H9 (cell line): ENCODE measurements at regions not wholly inside any gene's neighbourhood (a gene's known extent, or its start where the extent isn't known, plus 50 kb on each side); places are given as distances from the start of the nearest gene placed in this dataset.

Experiments used
- DNase-seq: peaks from one replicate; pipeline ENCODE4 v3.0.0-alpha.2; 2017
- H2AFZ ChIP-seq: one replicate; pipeline ENCODE4 v1.6.1; 2013; ENCODE audit warnings: mild to moderate bottlenecking, low read length, control low read depth, moderate library complexity
- H2AK5ac ChIP-seq: 2 replicates; pipeline ENCODE4 v1.6.1; 2013; ENCODE audit warnings: low read length, control low read depth, mixed read lengths; ENCODE audit not compliant: insufficient read length
- H2BK120ac ChIP-seq: one replicate; pipeline ENCODE4 v1.6.1; 2013; ENCODE audit warnings: low read depth, mild to moderate bottlenecking, low read length, control low read depth, inconsistent platforms; ENCODE audit not compliant: poor library complexity, severe bottlenecking
- H2BK12ac ChIP-seq: 2 replicates; pipeline ENCODE4 v1.6.1; 2013; ENCODE audit warnings: low read length, control low read depth, mixed read lengths, low read depth; ENCODE audit not compliant: insufficient read length
- H2BK15ac ChIP-seq: 2 replicates; pipeline ENCODE4 v1.6.1; 2013; ENCODE audit warnings: low read depth, low read length, control low read depth
- H2BK20ac ChIP-seq: one replicate; pipeline ENCODE4 v1.6.1; 2013; ENCODE audit warnings: low read depth, mild to moderate bottlenecking, low read length, control low read depth, inconsistent platforms; ENCODE audit not compliant: poor library complexity, severe bottlenecking
- H2BK5ac ChIP-seq: 2 replicates; pipeline ENCODE4 v1.6.1; 2013; ENCODE audit warnings: low read length, control low read depth, mixed read lengths; ENCODE audit not compliant: insufficient read length
- H3K14ac ChIP-seq: 2 replicates; pipeline ENCODE4 v1.6.1; 2013; ENCODE audit warnings: low read length, control low read depth; ENCODE audit not compliant: insufficient read depth
- H3K18ac ChIP-seq: 2 replicates; pipeline ENCODE4 v1.6.1; 2013; ENCODE audit warnings: low read depth, mild to moderate bottlenecking, mixed read lengths, low read length, control low read depth; ENCODE audit not compliant: insufficient read length
- H3K23ac ChIP-seq: 2 replicates; pipeline ENCODE4 v1.6.1; 2013; ENCODE audit warnings: low read length, control low read depth, mixed read lengths, low read depth; ENCODE audit not compliant: insufficient read length
- H3K23me2 ChIP-seq: 2 replicates; pipeline ENCODE4 v1.6.1; 2013; ENCODE audit warnings: low read depth, mild to moderate bottlenecking, mixed read lengths, low read length, control low read depth; ENCODE audit not compliant: insufficient read length, poor library complexity, severe bottlenecking
- H3K27ac ChIP-seq: 2 replicates; pipeline ENCODE4 v1.5.1; 2013; ENCODE audit warnings: low read length, control low read depth, mixed read lengths, low read depth; ENCODE audit not compliant: insufficient read length
- H3K27me3 ChIP-seq: 2 replicates; pipeline ENCODE4 v1.6.1; 2013; ENCODE audit warnings: low read length, control low read depth, inconsistent platforms; ENCODE audit not compliant: insufficient read depth
- H3K4ac ChIP-seq: 2 replicates; pipeline ENCODE4 v1.6.1; 2013; ENCODE audit warnings: low read depth, mild to moderate bottlenecking, control low read depth, inconsistent platforms, low read length, moderate library complexity
- H3K4me1 ChIP-seq: 2 replicates; pipeline ENCODE4 v1.6.1; 2013; ENCODE audit warnings: low read length, control low read depth, inconsistent platforms; ENCODE audit not compliant: insufficient read depth
- H3K4me2 ChIP-seq: 2 replicates; pipeline ENCODE4 v1.6.1; 2013; ENCODE audit warnings: low read length, control low read depth, mixed read lengths; ENCODE audit not compliant: insufficient read length, insufficient read depth
- H3K56ac ChIP-seq: 2 replicates; pipeline ENCODE4 v1.6.1; 2013; ENCODE audit warnings: low read depth, mild to moderate bottlenecking, mixed read lengths, low read length, control low read depth; ENCODE audit not compliant: insufficient read length
- H3K79me1 ChIP-seq: 2 replicates; pipeline ENCODE4 v1.6.1; 2013; ENCODE audit warnings: low read depth, mild to moderate bottlenecking, moderate library complexity, low read length, control low read depth, inconsistent platforms; ENCODE audit not compliant: insufficient read depth, poor library complexity, severe bottlenecking
- H3K79me2 ChIP-seq: 2 replicates; pipeline ENCODE4 v1.6.1; 2013; ENCODE audit warnings: low read length, control low read depth, inconsistent platforms; ENCODE audit not compliant: insufficient read depth
- H3K9ac ChIP-seq: 2 replicates; pipeline ENCODE4 v1.6.1; 2013; ENCODE audit warnings: low read length, control low read depth, mixed read lengths; ENCODE audit not compliant: insufficient read length; ENCODE audit errors: extremely low read depth
- H3K9me3 ChIP-seq: one replicate; pipeline ENCODE4 v1.6.1; 2013; ENCODE audit warnings: low read depth, low read length, inconsistent platforms; ENCODE audit not compliant: control insufficient read depth
- H3T11ph ChIP-seq: one replicate; pipeline ENCODE4 v1.6.1; 2013; ENCODE audit warnings: mild to moderate bottlenecking, low read length, control low read depth, inconsistent platforms
- H4K20me1 ChIP-seq: one replicate; pipeline ENCODE4 v1.6.1; 2013; ENCODE audit not compliant: control insufficient read depth, insufficient read length, insufficient read depth
- H4K5ac ChIP-seq: 2 replicates; pipeline ENCODE4 v1.6.1; 2013; ENCODE audit warnings: low read depth, mild to moderate bottlenecking, mixed read lengths, low read length, control low read depth; ENCODE audit not compliant: insufficient read length
- H4K8ac ChIP-seq: replicated peaks from 2 replicates; pipeline ENCODE4 v1.6.1; 2013; ENCODE audit warnings: low read length, control low read depth, mixed read lengths, low read depth; ENCODE audit not compliant: insufficient read length
- H4K91ac ChIP-seq: 2 replicates; pipeline ENCODE4 v1.6.1; 2013; ENCODE audit warnings: low read depth, mild to moderate bottlenecking, moderate library complexity, mixed read lengths, low read length, control low read depth; ENCODE audit not compliant: insufficient read length
- H3K27ac Mint-ChIP-seq, 3 experiments: 2 replicates in 2 of 3; 3 replicates in 1 of 3; pipeline ENCODE4 v1.8.0; 2020 to 2021; ENCODE audit warnings: mixed read lengths in 3 of 3, mild to moderate bottlenecking in 1 of 3, moderate library complexity in 1 of 3
- H3K27me3 Mint-ChIP-seq: 2 replicates; pipeline ENCODE4 v1.8.0; 2021; ENCODE audit warnings: low read depth, mild to moderate bottlenecking, moderate library complexity, mixed read lengths
- H3K36me3 Mint-ChIP-seq, 3 experiments: 2 replicates in 2 of 3; 3 replicates in 1 of 3; pipeline ENCODE4 v1.8.0; 2020 to 2021; ENCODE audit warnings: low read depth in 3 of 3, mixed read lengths in 3 of 3; ENCODE audit not compliant: insufficient read depth in 1 of 3
- H3K4me1 Mint-ChIP-seq, 2 experiments: 2 replicates each; pipeline ENCODE4 v1.8.0; 2020; ENCODE audit warnings: mixed read lengths in 2 of 2
- H3K4me3 Mint-ChIP-seq, 2 experiments: 2 replicates in 1 of 2; 3 replicates in 1 of 2; pipeline ENCODE4 v1.8.0; 2020 to 2021; ENCODE audit warnings: mild to moderate bottlenecking in 2 of 2, mixed read lengths in 2 of 2, moderate library complexity in 1 of 2
- H3K9me3 Mint-ChIP-seq, 2 experiments: 2 replicates in 1 of 2; 3 replicates in 1 of 2; pipeline ENCODE4 v1.8.0; 2020; ENCODE audit warnings: mild to moderate bottlenecking in 2 of 2, mixed read lengths in 2 of 2, moderate library complexity in 1 of 2
- CTCF ChIP-seq: fragments of 200-600 bp; sonication (generic); conservative IDR thresholded peaks from 3 replicates; pipeline ENCODE4 v1.8.0; 2021; ENCODE audit warnings: antibody characterized with exemption, mild to moderate bottlenecking
- WGBS: extraction: QIAGEN DNeasy Blood & Tissue Kit; methylation state at CpG from one replicate; pipeline ENCODE4 v1.1.7; 2013; ENCODE audit warnings: missing lambda C conversion rate, low lambda C conversion rate, mixed read lengths; ENCODE audit not compliant: insufficient read length; ENCODE audit errors: extremely low coverage; 5-methylcytosine and 5-hydroxymethylcytosine counted together

GRCh38 chr2:235204948-235205347 is 253.1 kb downstream of the SH3BP4 start:
- Histone ChIP-seq H3K4me1 (no peaks in the 10 kb centered on the region), H4K5ac (no peak overlapping the region), H3K9me3 (no peaks in the 10 kb centered on the region), H3K56ac (no peak overlapping the region), H3K9ac (no peak overlapping the region), H4K20me1 (no peaks in the 10 kb centered on the region), H3K27ac (no peak overlapping the region), H2BK20ac (no peak overlapping the region), H2BK120ac (no peak overlapping the region), H2AK5ac (no peak overlapping the region), H4K8ac (no peak overlapping the region), H2AFZ (no peak overlapping the region), H3K79me1 (no peaks in the 10 kb centered on the region), H3K23ac (no peak overlapping the region), H3K4me2 (no peak overlapping the region), H3K18ac (no peak overlapping the region), H3K79me2 (no peaks in the 10 kb centered on the region), H3K27me3 (no peaks in the 10 kb centered on the region), H3K4ac (no peak overlapping the region), H3K23me2 (no peaks in the 10 kb centered on the region), H2BK5ac (no peak overlapping the region), H3K14ac (no peak overlapping the region), H3T11ph (no peak overlapping the region), H2BK15ac (no peak overlapping the region), H4K91ac (no peak overlapping the region), H2BK12ac (no peak overlapping the region)
- Mint-ChIP-seq H3K27me3 (peaks cover 71% of the 10 kb centered on the region), H3K9me3 (peaks cover under 1 to 4% of the 10 kb centered on the region in 2 experiments), H3K4me3 (no peak overlapping the region), H3K36me3 (peaks cover 0 to 2% (median under 1%) of the 10 kb centered on the region in 3 experiments; a peak in 3 of 7 replicates), H3K4me1 (peaks cover 15 to 21% of the 10 kb centered on the region in 2 experiments), H3K27ac (no peak overlapping the region)
- no CpG with 5 or more reads among the region's 5 CpGs for WGBS
- no peak for TF ChIP-seq CTCF
- DNase-seq: no peak
